IPS-18a (cell line): ENCODE measurements at regions not wholly inside any gene's neighbourhood (a gene's known extent, or its start where the extent isn't known, plus 50 kb on each side); places are given as distances from the start of the nearest gene placed in this dataset.
"Not testable (repeated sequence)": the region's sequence is repeated elsewhere in the genome, so short reads cannot be mapped to it uniquely, and the experiment has no call there.

Source experiments
- H3K27ac ChIP-seq: one replicate; pipeline ENCODE4 v1.5.1; 2013; ENCODE audit warnings: low read length
- H3K27me3 ChIP-seq: one replicate; pipeline ENCODE4 v1.6.1; 2013; ENCODE audit warnings: mild to moderate bottlenecking, low read length; ENCODE audit not compliant: control insufficient read depth, insufficient read depth
- H3K36me3 ChIP-seq: one replicate; pipeline ENCODE4 v1.6.1; 2013; ENCODE audit warnings: low read depth, low read length; ENCODE audit not compliant: control insufficient read depth
- H3K4me1 ChIP-seq: one replicate; pipeline ENCODE4 v1.6.1; 2013; ENCODE audit warnings: low read depth, low read length; ENCODE audit not compliant: control insufficient read depth
- H3K4me3 ChIP-seq: one replicate; pipeline ENCODE4 v1.5.1; 2013; ENCODE audit warnings: low read length
- H3K9ac ChIP-seq: one replicate; pipeline ENCODE4 v1.6.1; 2013; ENCODE audit warnings: mild to moderate bottlenecking, low read length, moderate library complexity
- H3K9me3 ChIP-seq: one replicate; pipeline ENCODE4 v1.6.1; 2013; ENCODE audit warnings: low read depth, low read length; ENCODE audit not compliant: control insufficient read depth

DNA sequence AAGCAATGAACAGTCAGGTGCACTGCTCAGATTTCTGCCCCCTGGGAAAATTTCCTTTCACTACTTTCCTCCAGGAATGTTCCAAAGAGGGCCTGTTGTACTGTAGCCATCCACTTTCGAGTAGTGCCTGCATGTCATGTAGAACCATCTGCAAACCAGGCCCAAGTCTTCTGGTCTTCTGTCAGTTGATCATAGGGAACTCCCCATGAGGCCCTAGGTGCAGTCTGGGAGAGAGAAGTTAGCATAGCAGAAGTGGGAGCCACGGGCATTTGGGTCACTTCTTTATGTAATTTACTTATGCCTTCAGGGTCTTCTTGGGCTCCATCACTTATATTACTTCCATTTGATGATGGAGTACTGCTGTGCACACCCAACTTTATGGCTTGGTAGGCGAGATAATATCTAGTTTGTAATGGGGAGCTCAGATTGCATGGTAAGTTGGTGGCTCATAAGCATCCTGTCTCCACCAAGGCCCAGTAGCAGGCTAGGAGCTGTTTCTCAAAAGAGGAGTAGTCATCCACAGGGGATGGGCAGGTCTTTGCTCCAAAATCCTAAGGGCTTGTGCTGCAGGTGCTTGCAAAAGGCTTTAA is 151.4 kb downstream of the NFKBIZ start:
- Histone ChIP-seq H3K4me1 (no peaks in the 10 kb centered on the region), H3K4me3 (no peak overlapping the region), H3K36me3 (no peaks in the 10 kb centered on the region), H3K9me3 (no peaks in the 10 kb centered on the region), H3K27me3 (no peaks in the 10 kb centered on the region), H3K27ac (no peak overlapping the region), H3K9ac (no peak overlapping the region)

DNA sequence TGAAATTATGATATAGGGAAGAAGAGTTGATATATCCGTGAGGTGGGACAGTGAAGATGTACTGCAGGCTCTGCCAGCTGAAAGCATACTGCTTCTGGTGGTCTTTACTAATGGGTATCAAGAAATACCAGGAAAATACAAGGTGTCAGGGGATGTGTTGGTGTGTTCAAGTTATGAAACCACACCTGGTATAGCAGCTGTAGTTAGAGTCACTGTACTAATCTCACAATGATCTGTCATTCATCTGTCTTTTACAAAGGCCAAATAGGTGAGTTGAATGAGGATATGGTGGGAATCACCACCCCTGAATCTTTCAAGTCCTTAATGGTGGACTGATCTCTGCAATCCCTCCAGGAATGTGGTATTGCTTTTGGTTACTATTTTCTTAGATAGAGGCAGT is 152.7 kb downstream of the NFKBIZ start:
- Histone ChIP-seq H3K4me3 (no peak overlapping the region), H3K9me3 (no peaks in the 10 kb centered on the region), H3K27me3 (no peaks in the 10 kb centered on the region), H3K4me1 (no peaks in the 10 kb centered on the region), H3K36me3 (no peaks in the 10 kb centered on the region), H3K27ac (no peak overlapping the region), H3K9ac (no peak overlapping the region)

- H3K36me3 ChIP-seq: no peaks in the 10 kb centered on the region
- no peaks in the 10 kb centered on the region for H3K4me1 ChIP-seq
- H3K27me3 ChIP-seq: no peaks in the 10 kb centered on the region
- no peak overlapping the region for H3K27ac ChIP-seq
- H3K4me3 ChIP-seq: no peak overlapping the region
- no peaks in the 10 kb centered on the region for H3K9me3 ChIP-seq
- no peak overlapping the region for H3K9ac ChIP-seq
Measured at GRCh38 chr3:102004561-102004960, 155.2 kb downstream of the NFKBIZ start.

DNA sequence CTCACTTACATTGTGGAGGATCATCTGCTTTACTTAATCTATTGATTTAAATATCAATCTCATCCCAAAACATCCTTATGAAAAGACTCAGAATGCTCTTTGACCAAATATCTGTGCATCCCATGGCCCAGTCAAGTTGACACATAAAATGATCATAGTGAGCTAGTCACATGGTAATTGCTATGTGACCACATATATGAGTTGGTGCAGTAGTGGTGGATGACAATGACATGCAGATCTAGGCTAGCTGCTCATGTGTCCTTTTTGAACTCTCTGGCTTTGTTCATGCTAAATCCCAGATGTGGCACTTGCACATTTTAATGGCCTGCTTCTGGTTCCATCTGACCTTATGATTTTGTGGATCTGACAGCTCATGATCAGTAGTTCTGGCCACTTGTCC is 156.2 kb downstream of the NFKBIZ start:
- Histone ChIP-seq H3K36me3 (no peaks in the 10 kb centered on the region), H3K4me1 (no peaks in the 10 kb centered on the region), H3K9me3 (no peaks in the 10 kb centered on the region), H3K9ac (no peak overlapping the region), H3K27ac (no peak overlapping the region), H3K27me3 (no peaks in the 10 kb centered on the region), H3K4me3 (no peak overlapping the region)

GRCh38 chr3:102006812-102007485 is 157.6 kb downstream of the NFKBIZ start:
- no peaks in the 10 kb centered on the region for H3K4me1 ChIP-seq
- H3K27me3 ChIP-seq: no peaks in the 10 kb centered on the region
- no peak overlapping the region for H3K27ac ChIP-seq
- no peaks in the 10 kb centered on the region for H3K36me3 ChIP-seq
- no peaks in the 10 kb centered on the region for H3K9me3 ChIP-seq
- H3K9ac ChIP-seq: no peak overlapping the region
- no peak overlapping the region for H3K4me3 ChIP-seq

DNA sequence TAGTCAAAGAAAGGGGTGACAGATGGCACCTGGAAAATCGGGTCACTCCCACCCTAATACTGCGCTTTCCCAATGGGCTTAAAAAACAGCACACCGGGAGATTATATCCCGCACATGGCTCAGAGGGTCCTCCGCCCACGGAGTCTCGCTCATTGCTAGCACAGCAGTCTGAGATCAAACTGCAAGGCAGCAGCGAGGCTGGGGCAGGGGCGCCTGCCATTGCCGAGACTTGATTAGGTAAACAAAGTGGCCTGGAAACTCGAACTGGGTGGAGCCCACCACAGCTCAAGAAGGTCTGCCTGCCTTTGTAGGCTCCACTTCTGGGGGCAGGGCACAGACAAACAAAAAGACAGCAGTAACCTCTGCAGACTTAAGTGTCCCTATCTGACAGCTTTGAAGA is 159.1 kb downstream of the NFKBIZ start:
- not testable (repeated sequence) for H3K4me1 ChIP-seq, H3K27ac ChIP-seq, H3K27me3 ChIP-seq, H3K9ac ChIP-seq, H3K9me3 ChIP-seq, H3K4me3 ChIP-seq, H3K36me3 ChIP-seq

- no peaks in the 10 kb centered on the region for H3K27me3 ChIP-seq
Measured at GRCh38 chr3:102016417-102016816, 167.1 kb downstream of the NFKBIZ start.

GRCh38 chr3:102017784-102018183 is 168.5 kb downstream of the NFKBIZ start:
- Histone ChIP-seq H3K9ac (no peak overlapping the region), H3K27me3 (no peaks in the 10 kb centered on the region), H3K9me3 (no peaks in the 10 kb centered on the region), H3K27ac (no peak overlapping the region), H3K4me3 (no peak overlapping the region), H3K4me1 (no peaks in the 10 kb centered on the region), H3K36me3 (no peaks in the 10 kb centered on the region)

More at GRCh38 chr3:102016417-102016816, 167.1 kb downstream of the NFKBIZ start:
- H3K4me1 ChIP-seq: no peaks in the 10 kb centered on the region
- H3K4me3 ChIP-seq: no peak overlapping the region
- H3K36me3 ChIP-seq: no peaks in the 10 kb centered on the region
- H3K9ac ChIP-seq: no peak overlapping the region
- no peak overlapping the region for H3K27ac ChIP-seq
- no peaks in the 10 kb centered on the region for H3K9me3 ChIP-seq

GRCh38 chr3:102018551-102018950 is 169.2 kb downstream of the NFKBIZ start:
- H3K4me3 ChIP-seq: no peak overlapping the region
- no peak overlapping the region for H3K9ac ChIP-seq

GRCh38 chr3:102020735-102021134 is 171.4 kb downstream of the NFKBIZ start:
- Histone ChIP-seq H3K9ac (no peak overlapping the region), H3K27me3 (no peaks in the 10 kb centered on the region), H3K36me3 (no peaks in the 10 kb centered on the region), H3K9me3 (no peaks in the 10 kb centered on the region), H3K27ac (no peak overlapping the region), H3K4me1 (no peaks in the 10 kb centered on the region), H3K4me3 (no peak overlapping the region)

More at GRCh38 chr3:102018551-102018950, 169.2 kb downstream of the NFKBIZ start:
- H3K36me3 ChIP-seq: no peaks in the 10 kb centered on the region
- no peaks in the 10 kb centered on the region for H3K9me3 ChIP-seq
- H3K27me3 ChIP-seq: no peaks in the 10 kb centered on the region
- no peak overlapping the region for H3K27ac ChIP-seq
- H3K4me1 ChIP-seq: no peaks in the 10 kb centered on the region

DNA sequence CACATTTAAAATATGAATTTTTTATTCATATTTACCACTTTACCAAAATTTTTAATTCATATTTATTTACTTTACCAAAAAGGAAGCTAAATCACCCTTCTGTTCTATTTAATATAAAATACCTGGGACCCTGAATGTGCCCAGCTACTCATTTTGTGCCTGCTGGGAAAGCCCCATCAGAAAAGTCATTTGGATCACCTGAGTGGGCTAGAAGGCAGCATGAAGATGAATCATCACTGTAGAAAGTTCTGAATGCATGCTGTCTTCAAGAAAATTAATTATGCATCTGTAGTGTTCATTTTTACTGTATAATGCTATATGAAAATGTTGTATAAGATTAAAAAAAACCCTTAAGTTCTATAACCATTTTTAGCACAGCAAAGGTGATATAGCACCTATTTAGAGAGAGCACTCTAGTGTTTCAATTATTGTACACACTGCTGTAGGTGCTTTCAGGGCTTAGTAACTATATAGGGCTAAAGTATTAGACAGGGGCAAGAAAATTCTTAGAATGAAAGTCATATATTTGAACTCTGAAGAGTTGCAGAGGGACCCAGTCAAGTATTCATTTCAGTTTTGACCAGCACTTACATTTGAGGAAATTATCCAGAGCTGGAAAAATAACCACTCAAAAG is 175.1 kb downstream of the NFKBIZ start:
- Histone ChIP-seq H3K4me3 (no peak overlapping the region), H3K27me3 (no peaks in the 10 kb centered on the region), H3K9me3 (no peaks in the 10 kb centered on the region), H3K36me3 (no peaks in the 10 kb centered on the region), H3K4me1 (no peaks in the 10 kb centered on the region), H3K9ac (no peak overlapping the region), H3K27ac (no peak overlapping the region)
